Prostate gland (tissue), 2 donors: ENCODE measurements at regions not wholly inside any gene's neighbourhood (a gene's known extent, or its start where the extent isn't known, plus 50 kb on each side); places are given as distances from the start of the nearest gene placed in this dataset.

Experiments used
- DNase-seq: peaks from one replicate; pipeline ENCODE4 v3.0.0-alpha.2; 2019; ENCODE audit warnings: low spot score
- H3K27ac ChIP-seq, 2 donors: fragments of 200-600 bp; sonication (generic); 2 replicates each; pipeline ENCODE4 v1.5.1; 2017 to 2019
- H3K27me3 ChIP-seq: fragments of 200-600 bp; sonication (generic); replicated peaks from 2 replicates; pipeline ENCODE4 v1.5.1; 2019; ENCODE audit not compliant: insufficient read depth
- H3K36me3 ChIP-seq, 2 donors: fragments of 200-600 bp; sonication (generic); 1 replicate in 1 of 2; 2 replicates in 1 of 2; pipeline versions ENCODE4 v1.5.1 to v1.8.1; 2017 to 2019
- H3K4me1 ChIP-seq: fragments of 200-600 bp; sonication (generic); replicated peaks from 2 replicates; pipeline ENCODE4 v1.5.1; 2019
- H3K4me3 ChIP-seq, 2 donors: fragments of 200-600 bp; sonication (generic); 2 replicates each; pipeline ENCODE4 v1.5.1; 2017 to 2019
- H3K9me3 ChIP-seq: fragments of 200-600 bp; sonication (generic); 2 replicates; pipeline ENCODE4 v1.5.1; 2017
- POLR2A ChIP-seq: fragments of 450-650 bp; IDR thresholded peaks from one replicate; pipeline ENCODE4 v1.6.1; 2016; ENCODE audit warnings: antibody characterized with exemption, mild to moderate bottlenecking
- POLR2AphosphoS5 ChIP-seq: sonication (generic); formaldehyde crosslinking; IDR thresholded peaks from one replicate; pipeline ENCODE4 v1.6.1; 2017; ENCODE audit warnings: antibody characterized with exemption
- WGBS: methylation state at CpG from one replicate; pipeline ENCODE4 v1.1.5; 2018; 5-methylcytosine and 5-hydroxymethylcytosine counted together
- intact Hi-C: fragments of 100-400 bp; cut with DNase I; formaldehyde crosslinking; loops from one replicate; pipeline ENCODE4 v1.14.2; 2022
- TF ChIP-seq, protein P1 (sequence below), 4 experiments: fragments of 200-600 bp in 2 of 4; fragments of 450-650 bp in 2 of 4; sonication (generic) in 2 of 4; IDR thresholded peaks; 1 replicate in 3 of 4; 2 replicates in 1 of 4; pipeline ENCODE4 v1.5.1; 2016 to 2019; ENCODE audit warnings: antibody characterized with exemption in 4 of 4, mild to moderate bottlenecking in 2 of 4, moderate library complexity in 2 of 4

DNA sequence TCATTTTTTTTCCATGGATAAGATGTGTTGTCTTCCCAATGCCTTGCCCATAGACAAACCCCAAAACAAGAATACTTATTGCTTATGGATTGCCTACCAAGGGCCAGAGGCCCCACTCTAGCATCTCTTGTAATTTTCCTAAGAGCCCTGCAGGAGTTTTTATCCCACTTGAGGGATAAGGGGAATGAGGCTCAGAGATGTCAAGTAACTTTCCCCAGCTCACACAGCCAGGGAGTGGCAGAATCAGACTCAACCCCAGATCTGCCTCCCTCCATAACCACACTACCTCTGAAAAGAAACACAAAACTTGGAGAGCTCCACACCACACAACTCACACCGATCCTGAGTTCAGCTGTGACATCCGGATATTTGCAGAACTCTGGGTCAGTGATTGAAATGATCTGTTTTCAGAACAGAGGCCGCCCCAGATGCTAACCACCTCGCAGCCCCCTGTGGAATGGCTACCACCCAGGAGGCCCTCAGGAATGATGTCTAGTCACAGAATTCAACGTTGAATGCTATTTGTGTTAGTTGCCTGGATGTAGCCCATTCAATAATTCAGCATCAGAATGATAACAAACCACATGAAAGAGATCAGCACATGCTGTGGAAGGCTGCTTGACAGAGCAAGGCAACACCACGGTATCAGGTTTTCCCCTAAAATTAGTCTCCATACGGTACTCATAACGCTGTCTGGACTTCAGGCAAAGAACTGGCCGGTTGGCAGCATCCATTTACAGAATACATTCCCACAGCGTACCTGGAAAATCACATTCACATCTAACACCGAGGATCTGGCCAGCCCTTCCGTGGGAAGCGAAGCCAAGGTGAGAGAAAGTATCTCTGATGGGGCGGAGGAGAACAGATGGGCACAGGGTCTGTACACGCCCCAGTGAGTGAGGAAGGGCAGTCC, 231.9 kb downstream of the TOMM20 start:
- TF ChIP-seq POLR2A (no peak), POLR2AphosphoS5 (no peak)
- TF ChIP-seq, protein P1, sequence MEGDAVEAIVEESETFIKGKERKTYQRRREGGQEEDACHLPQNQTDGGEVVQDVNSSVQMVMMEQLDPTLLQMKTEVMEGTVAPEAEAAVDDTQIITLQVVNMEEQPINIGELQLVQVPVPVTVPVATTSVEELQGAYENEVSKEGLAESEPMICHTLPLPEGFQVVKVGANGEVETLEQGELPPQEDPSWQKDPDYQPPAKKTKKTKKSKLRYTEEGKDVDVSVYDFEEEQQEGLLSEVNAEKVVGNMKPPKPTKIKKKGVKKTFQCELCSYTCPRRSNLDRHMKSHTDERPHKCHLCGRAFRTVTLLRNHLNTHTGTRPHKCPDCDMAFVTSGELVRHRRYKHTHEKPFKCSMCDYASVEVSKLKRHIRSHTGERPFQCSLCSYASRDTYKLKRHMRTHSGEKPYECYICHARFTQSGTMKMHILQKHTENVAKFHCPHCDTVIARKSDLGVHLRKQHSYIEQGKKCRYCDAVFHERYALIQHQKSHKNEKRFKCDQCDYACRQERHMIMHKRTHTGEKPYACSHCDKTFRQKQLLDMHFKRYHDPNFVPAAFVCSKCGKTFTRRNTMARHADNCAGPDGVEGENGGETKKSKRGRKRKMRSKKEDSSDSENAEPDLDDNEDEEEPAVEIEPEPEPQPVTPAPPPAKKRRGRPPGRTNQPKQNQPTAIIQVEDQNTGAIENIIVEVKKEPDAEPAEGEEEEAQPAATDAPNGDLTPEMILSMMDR (IDR thresholded peaks at IDR 0.05): no peak
- Histone ChIP-seq H3K27me3 (no peaks in the 10 kb centered on the region), H3K27ac (no peak overlapping the region), H3K36me3 (no peaks in the 10 kb centered on the region), H3K9me3 (no peaks in the 10 kb centered on the region), H3K4me1 (peaks cover 5% of the 10 kb centered on the region), H3K4me3 (no peak overlapping the region)
- DNase-seq: no peak
- intact Hi-C loops: no loop called here
- 84% methylated on average over 15 of the region's 15 CpGs for WGBS

DNA sequence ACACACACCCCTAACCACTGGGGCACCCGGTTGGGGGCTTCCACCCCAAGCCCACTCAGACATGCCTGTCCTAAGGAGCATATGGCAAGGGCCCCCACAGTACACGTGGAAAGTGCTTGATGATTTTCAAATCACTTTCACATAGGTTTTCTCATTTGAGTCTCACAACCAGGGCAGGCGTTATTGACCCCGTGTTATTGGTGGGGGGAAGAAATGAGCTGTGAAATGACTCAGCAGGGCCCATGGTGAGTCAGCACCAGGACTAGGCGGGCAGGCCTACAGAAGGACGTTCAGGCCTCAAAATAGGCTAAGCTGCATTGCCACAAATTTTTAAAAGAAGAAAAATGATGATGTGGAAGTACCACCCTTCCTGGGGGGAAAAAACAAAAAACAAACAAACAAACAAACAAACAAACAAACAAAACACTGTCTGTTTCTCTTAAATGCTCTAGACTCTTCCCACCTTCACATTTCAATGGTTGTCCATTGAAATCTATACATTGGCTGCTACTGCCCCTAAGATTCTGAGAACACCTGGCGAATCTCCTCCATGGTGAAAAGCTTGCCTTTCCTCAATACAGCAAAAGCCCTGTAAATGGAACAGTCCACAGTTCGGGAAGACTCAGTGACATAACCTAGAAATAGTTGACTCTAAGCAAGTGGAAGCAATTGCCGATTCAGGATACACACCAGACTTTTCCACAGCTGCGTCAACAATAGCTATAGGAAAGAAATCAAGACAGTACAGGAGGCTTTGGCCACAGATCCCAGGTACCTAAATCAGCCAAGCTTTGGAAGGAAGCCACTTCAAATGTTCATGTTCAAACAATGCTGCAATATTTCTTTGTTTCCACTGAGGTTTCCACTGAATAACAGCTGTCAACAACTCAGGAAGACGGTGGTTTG, 234.7 kb downstream of the TOMM20 start:
- no peak overlapping the region for H3K4me3 ChIP-seq
- intact Hi-C loops: no loop called here
- TF ChIP-seq POLR2AphosphoS5: peak; percentile 89
- TF ChIP-seq POLR2A: no peak

GRCh38 chr1:234893359-234893724, 235.3 kb downstream of the TOMM20 start:
- Histone ChIP-seq H3K27me3 (no peaks in the 10 kb centered on the region), H3K9me3 (no peaks in the 10 kb centered on the region), H3K27ac (no peak overlapping the region), H3K36me3 (no peaks in the 10 kb centered on the region), H3K4me1 (no peaks in the 10 kb centered on the region), H3K4me3 (no peak overlapping the region)
- 85% methylated on average over 6 of the region's 6 CpGs for WGBS
- no peak for TF ChIP-seq POLR2A
- TF ChIP-seq, protein P1 (IDR thresholded peaks at IDR 0.05): no peak
- TF ChIP-seq POLR2AphosphoS5: no peak
- no peak for DNase-seq
- intact Hi-C loops: no loop called here

More for the DNA sequence above, 234.7 kb downstream of the TOMM20 start:
- no peaks in the 10 kb centered on the region for H3K4me1 ChIP-seq
- no peaks in the 10 kb centered on the region for H3K27me3 ChIP-seq
- peak overlapping the region in 1 of 2 donors; percentile 16 for H3K27ac ChIP-seq
- DNase-seq: peak; percentile 84
- H3K36me3 ChIP-seq: no peaks in the 10 kb centered on the region
- no peaks in the 10 kb centered on the region for H3K9me3 ChIP-seq
- 59% methylated on average over 11 of the region's 11 CpGs for WGBS

DNA sequence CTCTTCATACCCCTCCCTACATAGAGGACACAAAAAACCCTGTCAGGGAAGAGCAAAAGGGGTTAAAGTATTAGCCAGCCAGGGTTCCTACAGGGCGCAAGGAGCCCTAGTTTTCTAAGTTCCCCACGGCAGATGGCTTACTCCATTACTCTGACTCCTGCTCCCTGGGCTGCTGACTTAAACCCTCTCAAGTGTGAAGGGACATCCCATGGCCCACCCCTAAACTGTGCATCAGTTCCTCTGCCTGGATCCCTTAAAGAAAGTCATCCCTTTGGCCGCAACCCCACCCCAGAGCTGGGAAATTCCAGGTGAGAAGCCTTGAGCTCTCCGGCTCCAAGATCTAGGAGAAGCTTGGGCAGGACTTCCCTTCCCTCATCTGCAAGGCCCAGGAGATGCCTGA, 236.0 kb downstream of the TOMM20 start:
- DNase-seq: no peak
- no peaks in the 10 kb centered on the region for H3K27me3 ChIP-seq
- WGBS: 86% methylated on average over 4 of the region's 4 CpGs
- H3K9me3 ChIP-seq: no peaks in the 10 kb centered on the region
- intact Hi-C loops: no loop called here
- H3K27ac ChIP-seq: no peak overlapping the region
- no peaks in the 10 kb centered on the region for H3K36me3 ChIP-seq
- no peak overlapping the region for H3K4me3 ChIP-seq
- TF ChIP-seq, protein P1 (IDR thresholded peaks at IDR 0.05): no peak
- TF ChIP-seq POLR2A (no peak), POLR2AphosphoS5 (no peak)
- no peaks in the 10 kb centered on the region for H3K4me1 ChIP-seq

- no peaks in the 10 kb centered on the region for H3K27me3 ChIP-seq
- intact Hi-C loops: no loop called here
- H3K4me1 ChIP-seq: no peaks in the 10 kb centered on the region
- DNase-seq: no peak
- no peak overlapping the region for H3K27ac ChIP-seq
- no peaks in the 10 kb centered on the region for H3K9me3 ChIP-seq
- TF ChIP-seq, protein P1 (IDR thresholded peaks at IDR 0.05): no peak
- TF ChIP-seq POLR2AphosphoS5 (no peak), POLR2A (no peak)
- no peaks in the 10 kb centered on the region for H3K36me3 ChIP-seq
- no peak overlapping the region for H3K4me3 ChIP-seq
- WGBS: 53% methylated on average over 3 of the region's 3 CpGs
Observed at GRCh38 chr1:234891427-234891826, 237.2 kb downstream of the TOMM20 start.
